GM12878 (cell line): ENCODE measurements at regions not wholly inside any gene's neighbourhood (a gene's known extent, or its start where the extent isn't known, plus 50 kb on each side); places are given as distances from the start of the nearest gene placed in this dataset.

Source experiments
- E4F1 ChIP-seq: fragments of 450-650 bp; IDR thresholded peaks from 2 replicates; pipeline ENCODE4 v1.6.1; 2018; ENCODE audit warnings: borderline replicate concordance, mild to moderate bottlenecking; ENCODE audit not compliant: partially characterized antibody
- PAX8 ChIP-seq: fragments of 450-650 bp; IDR thresholded peaks from 2 replicates; pipeline ENCODE4 v1.6.1; 2017; ENCODE audit warnings: mild to moderate bottlenecking, moderate library complexity
- PKNOX1 ChIP-seq: fragments of 450-650 bp; IDR thresholded peaks from 2 replicates; pipeline ENCODE4 v1.6.1; 2016; ENCODE audit warnings: mild to moderate bottlenecking
- PML ChIP-seq: IDR thresholded peaks from 2 replicates; pipeline ENCODE4 v1.6.1; 2012; ENCODE audit warnings: low read length, inconsistent platforms
- RELA ChIP-seq: fragments of 450-650 bp; IDR thresholded peaks from 2 replicates; pipeline ENCODE4 v1.8.0; 2014; ENCODE audit warnings: borderline replicate concordance; ENCODE audit not compliant: partially characterized antibody
- ZNF24 ChIP-seq: fragments of 450-650 bp; IDR thresholded peaks from 2 replicates; pipeline ENCODE4 v1.6.1; 2017; ENCODE audit warnings: antibody characterized with exemption, mild to moderate bottlenecking
- ZNF592 ChIP-seq: fragments of 450-650 bp; IDR thresholded peaks from 2 replicates; pipeline ENCODE4 v1.6.1; 2017; ENCODE audit warnings: mild to moderate bottlenecking, moderate library complexity

GRCh38 chr4:186782302-186782701, 58.6 kb upstream of the FAT1 start (continued):
- no peak for TF ChIP-seq E4F1
- TF ChIP-seq PKNOX1, result no peak
- TF ChIP-seq PML, result no peak
- TF ChIP-seq RELA, result no peak
- no peak for TF ChIP-seq PAX8
- no peak for TF ChIP-seq ZNF24
- no peak for TF ChIP-seq ZNF592
